NT2/D1 (cell line): ENCODE measurements at regions not wholly inside any gene's neighbourhood (a gene's known extent, or its start where the extent isn't known, plus 50 kb on each side); places are given as distances from the start of the nearest gene placed in this dataset.

Experiments
- DNase-seq: peaks from one replicate; pipeline ENCODE4 v3.0.0-alpha.2; 2011; ENCODE audit warnings: low read depth, low spot score
- H3K27me3 ChIP-seq: 2 replicates; pipeline ENCODE4 v1.6.0; 2011; ENCODE audit warnings: mild to moderate bottlenecking; ENCODE audit not compliant: insufficient read length, insufficient read depth
- H3K36me3 ChIP-seq: 2 replicates; pipeline ENCODE4 v1.6.1; 2011; ENCODE audit warnings: mild to moderate bottlenecking, low read length, mixed read lengths; ENCODE audit not compliant: insufficient read depth, insufficient read length
- H3K4me1 ChIP-seq: 2 replicates; pipeline ENCODE4 v1.5.1; 2011; ENCODE audit not compliant: insufficient read depth, insufficient read length
- H3K4me3 ChIP-seq: 2 replicates; pipeline ENCODE4 v1.5.1; 2011; ENCODE audit warnings: low read depth; ENCODE audit not compliant: insufficient read length
- H3K9ac ChIP-seq: 2 replicates; pipeline ENCODE4 v1.6.0; 2011; ENCODE audit warnings: low read depth; ENCODE audit not compliant: insufficient read length
- H3K9me3 ChIP-seq: 2 replicates; pipeline ENCODE4 v1.5.1; 2011; ENCODE audit warnings: mild to moderate bottlenecking, low read length; ENCODE audit not compliant: insufficient read depth
- SUZ12 ChIP-seq: IDR thresholded peaks from 2 replicates; pipeline ENCODE4 v1.6.1; 2011; ENCODE audit not compliant: insufficient read length, insufficient read depth; ENCODE audit errors: extremely low read depth
- YY1 ChIP-seq: IDR thresholded peaks from 2 replicates; pipeline ENCODE4 v1.6.1; 2011; ENCODE audit not compliant: insufficient read length, insufficient read depth
- ZNF274 ChIP-seq: IDR thresholded peaks from 2 replicates; pipeline ENCODE4 v1.6.1; 2011; ENCODE audit warnings: mild to moderate bottlenecking, low read depth, low read length

- no peaks in the 10 kb centered on the region for H3K4me1 ChIP-seq
- H3K9ac ChIP-seq = no peak overlapping the region
- no peaks in the 10 kb centered on the region for H3K27me3 ChIP-seq
- H3K36me3 ChIP-seq = no peaks in the 10 kb centered on the region
- DNase-seq = peak; percentile 28
- no peak overlapping the region for H3K4me3 ChIP-seq
- TF ChIP-seq SUZ12 (no peak), ZNF274 (no peak), YY1 (no peak)
- no peaks in the 10 kb centered on the region for H3K9me3 ChIP-seq
Measured at GRCh38 chr1:189899686-189900425, 577.8 kb downstream of the BRINP3 start.

- Histone ChIP-seq H3K27me3 (no peaks in the 10 kb centered on the region), H3K4me1 (no peaks in the 10 kb centered on the region), H3K9ac (no peak overlapping the region), H3K9me3 (no peaks in the 10 kb centered on the region), H3K4me3 (no peak overlapping the region), H3K36me3 (no peaks in the 10 kb centered on the region)
- no peak for DNase-seq
- TF ChIP-seq SUZ12 = no peak
- no peak for TF ChIP-seq YY1
- TF ChIP-seq ZNF274 = no peak
Measured at GRCh38 chr1:189904509-189904908, 573.2 kb downstream of the BRINP3 start.

GRCh38 chr1:189908113-189908512 lies 569.6 kb downstream of the BRINP3 start:
- no peak for DNase-seq
- H3K9ac ChIP-seq = no peak overlapping the region
- H3K4me3 ChIP-seq = no peak overlapping the region
- no peak for TF ChIP-seq ZNF274
- TF ChIP-seq SUZ12 = no peak
- TF ChIP-seq YY1 = no peak
- no peaks in the 10 kb centered on the region for H3K9me3 ChIP-seq
- no peaks in the 10 kb centered on the region for H3K36me3 ChIP-seq
- no peaks in the 10 kb centered on the region for H3K27me3 ChIP-seq
- H3K4me1 ChIP-seq = no peaks in the 10 kb centered on the region

GRCh38 chr1:189921613-189922012 lies 556.1 kb downstream of the BRINP3 start:
- Histone ChIP-seq H3K36me3 (no peaks in the 10 kb centered on the region), H3K9me3 (peaks cover 7% of the 10 kb centered on the region; the same call in 1 of the 2 replicates), H3K27me3 (no peaks in the 10 kb centered on the region), H3K9ac (no peak overlapping the region), H3K4me3 (no peak overlapping the region), H3K4me1 (no peaks in the 10 kb centered on the region)
- TF ChIP-seq SUZ12 = no peak
- no peak for TF ChIP-seq ZNF274
- no peak for TF ChIP-seq YY1
- DNase-seq = no peak

GRCh38 chr1:189927641-189928040 lies 550.0 kb downstream of the BRINP3 start:
- no peaks in the 10 kb centered on the region for H3K36me3 ChIP-seq
- TF ChIP-seq ZNF274 = no peak
- TF ChIP-seq SUZ12 = no peak
- no peak for TF ChIP-seq YY1
- no peaks in the 10 kb centered on the region for H3K4me1 ChIP-seq
- H3K4me3 ChIP-seq = no peak overlapping the region
- no peaks in the 10 kb centered on the region for H3K27me3 ChIP-seq
- H3K9me3 ChIP-seq = 0 out of 2 replicates have a peak, but pooled peaks cover 7% of the 10 kb centered on the region
- no peak for DNase-seq
- H3K9ac ChIP-seq = no peak overlapping the region

- H3K4me3 ChIP-seq = no peak overlapping the region
- H3K9me3 ChIP-seq = 0 out of 2 replicates have a peak, but pooled peaks cover 5% of the 10 kb centered on the region
- no peak overlapping the region for H3K9ac ChIP-seq
- DNase-seq = no peak
- no peaks in the 10 kb centered on the region for H3K4me1 ChIP-seq
- H3K27me3 ChIP-seq = no peaks in the 10 kb centered on the region
- TF ChIP-seq YY1 = no peak
- no peak for TF ChIP-seq ZNF274
- no peak for TF ChIP-seq SUZ12
- H3K36me3 ChIP-seq = no peaks in the 10 kb centered on the region
Measured at GRCh38 chr1:189929501-189930099, 548.1 kb downstream of the BRINP3 start.

GRCh38 chr1:189936861-189937260 lies 540.8 kb downstream of the BRINP3 start:
- no peaks in the 10 kb centered on the region for H3K4me1 ChIP-seq
- H3K4me3 ChIP-seq = no peak overlapping the region
- TF ChIP-seq SUZ12 (no peak), ZNF274 (no peak), YY1 (no peak)
- H3K36me3 ChIP-seq = no peaks in the 10 kb centered on the region
- no peaks in the 10 kb centered on the region for H3K27me3 ChIP-seq
- no peak for DNase-seq
- H3K9ac ChIP-seq = no peak overlapping the region
- H3K9me3 ChIP-seq = no peaks in the 10 kb centered on the region

GRCh38 chr1:189939967-189940366 lies 537.7 kb downstream of the BRINP3 start:
- TF ChIP-seq YY1 = no peak
- no peak for TF ChIP-seq SUZ12
- no peak for TF ChIP-seq ZNF274
- Histone ChIP-seq H3K9ac (no peak overlapping the region), H3K4me1 (no peaks in the 10 kb centered on the region), H3K4me3 (no peak overlapping the region), H3K36me3 (no peaks in the 10 kb centered on the region), H3K9me3 (no peaks in the 10 kb centered on the region), H3K27me3 (no peaks in the 10 kb centered on the region)
- DNase-seq = no peak
